ENCODE measurements at regions not wholly inside any gene's neighbourhood (a gene's known extent, or its start where the extent isn't known, plus 50 kb on each side); places are given as distances from the start of the nearest gene placed in this dataset.

DNA sequence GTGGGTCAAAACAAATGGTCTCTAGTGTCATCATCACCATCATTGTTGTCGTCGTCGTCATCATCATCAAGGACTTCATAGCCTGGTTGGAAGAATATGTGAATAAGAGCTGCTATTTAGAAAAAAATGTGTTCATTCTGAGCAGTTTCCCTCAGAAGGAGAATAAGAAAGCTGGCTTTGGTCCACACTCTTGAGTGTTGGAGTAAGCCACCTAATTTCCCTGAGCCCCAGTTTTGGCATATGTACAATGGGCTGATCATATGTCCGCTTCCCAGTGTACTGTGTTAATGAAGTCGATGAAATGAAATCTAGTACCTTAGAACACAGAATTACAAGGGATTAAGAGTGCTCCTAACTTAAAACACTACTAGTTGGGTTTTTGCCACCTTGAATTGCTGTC lies 545.5 kb downstream of the CCDC171 start:
- no peaks in the 10 kb centered on the region for H3K4me1 Mint-ChIP-seq
- ChIA-PET POLR2A (no interaction called here), CTCF (no interaction called here)
- no peaks in the 10 kb centered on the region for H3K27me3 Mint-ChIP-seq
- H3K36me3 Mint-ChIP-seq (ENCODE audit: low read depth) = no peaks in the 10 kb centered on the region
- no peak for DNase-seq
- no peak overlapping the region for H3K4me3 Mint-ChIP-seq
- peaks cover 3% of the 10 kb centered on the region for H3K9me3 Mint-ChIP-seq
- no peak overlapping the region for H3K27ac Mint-ChIP-seq

DNA sequence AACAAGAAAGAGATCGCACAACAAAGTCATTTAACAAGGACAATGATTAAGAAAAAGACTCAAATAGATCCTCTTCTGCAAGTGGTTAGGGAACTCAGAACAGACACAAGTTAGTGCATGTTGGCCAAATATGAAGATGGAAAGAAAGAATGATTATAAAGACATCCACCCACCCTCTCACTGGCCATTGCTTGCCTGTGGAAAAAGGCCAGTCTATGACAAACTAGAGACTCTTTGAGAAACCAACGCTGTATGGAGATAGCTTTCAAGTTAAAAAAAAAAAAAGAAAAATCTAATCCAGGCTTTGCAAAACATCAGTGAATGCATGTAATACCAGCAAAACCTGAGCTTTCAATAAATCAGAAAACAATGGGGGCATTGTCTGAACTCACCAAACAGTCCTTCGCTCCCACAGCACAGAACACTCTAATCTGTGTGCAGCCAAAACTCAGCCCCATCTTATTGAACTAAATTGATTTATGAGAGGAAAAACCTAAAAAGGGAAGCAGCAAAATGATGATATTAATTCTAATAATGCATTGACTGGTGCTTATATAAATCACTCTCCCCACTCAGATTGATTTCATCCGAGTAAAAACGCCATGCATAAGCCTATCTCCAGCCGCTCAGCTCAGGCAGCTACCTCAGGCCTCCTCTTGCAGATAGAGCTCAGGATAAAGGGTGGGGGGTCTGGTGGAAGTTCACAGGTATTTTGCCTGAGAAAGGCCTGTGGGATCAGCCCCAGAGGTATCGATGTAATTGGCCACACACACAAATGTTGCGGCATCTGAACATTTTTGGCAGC lies 547.1 kb downstream of the CCDC171 start:
- no peak overlapping the region for H3K27ac Mint-ChIP-seq
- CTCF ChIA-PET = no interaction called here
- POLR2A ChIA-PET = no interaction called here
- H3K27me3 Mint-ChIP-seq = no peaks in the 10 kb centered on the region
- DNase-seq = no peak
- H3K36me3 Mint-ChIP-seq (ENCODE audit: low read depth) = no peaks in the 10 kb centered on the region
- no peaks in the 10 kb centered on the region for H3K9me3 Mint-ChIP-seq
- no peaks in the 10 kb centered on the region for H3K4me1 Mint-ChIP-seq
- H3K4me3 Mint-ChIP-seq = no peak overlapping the region

DNA sequence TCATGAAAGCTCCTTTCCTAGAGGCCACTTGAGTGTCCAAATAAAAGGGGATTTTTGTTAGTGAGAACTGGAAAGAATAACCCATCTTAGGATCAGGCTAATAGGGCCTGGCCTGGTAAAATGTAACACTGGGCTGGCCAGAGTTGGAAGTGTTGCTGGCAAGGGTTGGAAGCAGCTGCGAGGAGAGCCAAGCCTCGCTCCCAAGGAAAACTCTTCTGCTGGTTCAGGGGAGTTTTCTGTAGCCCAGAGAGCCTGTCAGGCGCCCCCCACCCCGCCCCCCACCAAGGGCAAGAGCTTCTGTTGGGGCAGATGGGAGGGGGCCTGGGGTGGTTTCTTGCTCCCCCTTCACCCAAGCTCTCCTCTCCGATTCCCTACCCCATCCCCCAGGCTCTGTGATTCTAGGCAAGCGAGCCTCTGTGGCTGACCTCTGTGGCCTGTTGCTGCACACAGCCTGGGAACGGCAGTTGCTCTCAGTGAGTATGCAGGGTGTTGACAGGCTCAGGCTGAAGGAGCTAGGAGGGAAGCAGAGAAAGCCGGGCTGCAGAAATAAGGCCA lies 547.8 kb downstream of the CCDC171 start:
- no peaks in the 10 kb centered on the region for H3K4me1 Mint-ChIP-seq
- POLR2A ChIA-PET = no interaction called here
- CTCF ChIA-PET = no interaction called here
- no peaks in the 10 kb centered on the region for H3K36me3 Mint-ChIP-seq (ENCODE audit: low read depth)
- H3K4me3 Mint-ChIP-seq = no peak overlapping the region
- DNase-seq = no peak
- no peaks in the 10 kb centered on the region for H3K27me3 Mint-ChIP-seq
- H3K9me3 Mint-ChIP-seq = no peaks in the 10 kb centered on the region
- no peak overlapping the region for H3K27ac Mint-ChIP-seq

DNA sequence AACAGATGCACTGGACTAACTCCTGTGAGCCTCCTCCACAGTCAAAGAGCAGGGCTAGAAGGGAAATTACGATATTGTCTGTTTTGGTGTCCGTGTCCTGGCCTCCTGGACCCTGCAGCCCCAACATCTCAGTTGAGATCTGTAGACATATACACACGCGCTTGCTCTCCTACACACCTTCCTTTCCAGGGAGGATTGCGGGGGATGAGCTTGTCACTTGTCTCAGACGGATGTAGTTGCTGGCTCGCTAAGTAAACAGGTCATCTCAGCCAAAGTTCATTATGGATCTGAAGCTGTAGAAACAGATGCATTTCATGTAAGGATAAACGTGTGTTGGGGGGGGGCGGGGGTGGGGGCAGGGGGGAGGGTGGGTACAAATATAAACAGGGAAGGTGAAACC lies 549.3 kb downstream of the CCDC171 start:
- H3K27me3 Mint-ChIP-seq = no peaks in the 10 kb centered on the region
- no peak overlapping the region for H3K4me3 Mint-ChIP-seq
- H3K27ac Mint-ChIP-seq = no peak overlapping the region
- H3K4me1 Mint-ChIP-seq = no peaks in the 10 kb centered on the region
- no peak for DNase-seq
- no peaks in the 10 kb centered on the region for H3K9me3 Mint-ChIP-seq
- ChIA-PET CTCF (no interaction called here), POLR2A (no interaction called here)
- no peaks in the 10 kb centered on the region for H3K36me3 Mint-ChIP-seq (ENCODE audit: low read depth)

DNA sequence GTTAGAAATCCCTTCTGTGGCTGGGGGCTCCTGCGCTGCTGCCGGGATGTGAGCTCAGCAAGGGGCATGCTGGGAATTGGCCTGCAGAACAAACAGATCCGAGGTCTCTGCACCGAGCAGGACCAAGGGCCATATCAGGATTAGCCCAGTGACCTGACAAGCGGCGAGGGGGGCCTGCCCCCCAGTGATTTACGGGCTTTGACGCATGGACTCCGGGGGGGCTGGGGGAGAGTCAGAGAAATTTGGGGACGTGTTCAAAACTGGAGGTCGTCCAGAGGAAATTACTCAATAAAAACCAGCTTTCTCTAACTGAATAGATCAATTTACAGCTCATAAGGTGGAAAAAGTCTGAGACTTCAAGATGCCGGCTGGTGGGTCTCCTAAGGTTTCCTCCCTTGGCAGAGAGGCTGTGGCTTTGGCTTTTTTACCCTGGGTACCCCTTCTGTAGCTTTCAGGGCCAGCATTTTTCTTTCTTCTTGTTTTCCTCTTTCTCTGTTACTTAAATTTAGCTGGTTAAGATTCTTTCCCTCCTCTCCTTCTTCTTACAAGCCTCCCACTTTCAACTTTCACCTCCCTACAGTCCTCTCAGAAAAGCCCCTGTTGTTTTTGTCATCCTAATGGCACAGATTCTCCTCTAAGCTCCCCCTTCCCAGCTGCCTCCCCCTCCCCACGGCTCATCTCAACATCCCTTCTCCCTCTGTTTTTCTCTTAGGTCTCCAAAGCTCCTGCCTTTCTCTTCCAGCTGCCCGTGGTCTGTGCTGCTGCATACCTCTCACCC lies 551.0 kb downstream of the CCDC171 start:
- ChIA-PET CTCF (no interaction called here), POLR2A (no interaction called here)
- H3K36me3 Mint-ChIP-seq (ENCODE audit: low read depth) = no peaks in the 10 kb centered on the region
- H3K9me3 Mint-ChIP-seq = no peaks in the 10 kb centered on the region
- no peaks in the 10 kb centered on the region for H3K27me3 Mint-ChIP-seq
- H3K4me1 Mint-ChIP-seq = no peaks in the 10 kb centered on the region
- H3K4me3 Mint-ChIP-seq = no peak overlapping the region
- DNase-seq = no peak
- no peak overlapping the region for H3K27ac Mint-ChIP-seq

DNA sequence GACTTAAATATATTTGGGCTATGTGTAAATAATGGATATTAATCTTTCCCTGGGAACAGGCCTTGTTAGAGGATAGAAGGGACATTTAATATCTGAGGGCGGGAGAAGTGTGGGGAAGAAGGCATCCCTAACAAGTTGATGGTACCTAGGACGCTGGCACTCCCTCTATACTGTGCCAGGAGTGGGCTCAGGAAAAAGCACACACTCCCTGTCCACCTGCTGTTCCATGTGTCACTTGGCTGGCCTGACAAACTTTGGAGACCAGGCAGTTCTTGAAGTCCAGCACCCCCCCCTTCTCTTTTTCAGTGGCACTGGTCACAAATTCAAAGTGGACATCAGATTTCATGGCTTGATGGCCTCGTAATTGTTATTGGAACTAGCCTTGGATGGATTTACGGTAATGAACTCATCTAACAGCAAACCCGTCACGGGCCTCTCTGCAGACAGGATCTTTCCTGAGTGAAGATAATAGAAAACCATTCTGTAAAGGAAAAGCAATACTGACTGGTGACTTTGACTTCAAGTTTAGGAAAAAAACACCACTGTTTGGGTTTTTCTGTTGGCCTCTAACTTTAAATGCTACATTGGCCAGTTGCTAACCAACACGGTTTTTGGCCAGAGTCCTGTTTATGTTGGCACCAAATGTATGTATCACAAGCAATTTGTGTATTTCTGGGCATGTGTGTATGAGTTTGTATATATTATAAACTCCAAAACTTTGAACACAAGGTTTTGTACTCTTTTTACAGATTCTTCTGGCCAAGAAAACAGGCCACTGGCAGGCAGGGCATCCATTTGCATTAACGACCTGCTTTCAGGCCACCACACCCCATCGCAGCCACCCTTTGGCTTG lies 552.6 kb downstream of the CCDC171 start:
- Mint-ChIP-seq H3K4me3 (no peak overlapping the region), H3K4me1 (no peaks in the 10 kb centered on the region), H3K27ac (no peak overlapping the region), H3K36me3 (ENCODE audit: low read depth) (no peaks in the 10 kb centered on the region), H3K9me3 (no peaks in the 10 kb centered on the region), H3K27me3 (no peaks in the 10 kb centered on the region)
- DNase-seq = no peak
- ChIA-PET POLR2A (no interaction called here), CTCF (no interaction called here)

DNA sequence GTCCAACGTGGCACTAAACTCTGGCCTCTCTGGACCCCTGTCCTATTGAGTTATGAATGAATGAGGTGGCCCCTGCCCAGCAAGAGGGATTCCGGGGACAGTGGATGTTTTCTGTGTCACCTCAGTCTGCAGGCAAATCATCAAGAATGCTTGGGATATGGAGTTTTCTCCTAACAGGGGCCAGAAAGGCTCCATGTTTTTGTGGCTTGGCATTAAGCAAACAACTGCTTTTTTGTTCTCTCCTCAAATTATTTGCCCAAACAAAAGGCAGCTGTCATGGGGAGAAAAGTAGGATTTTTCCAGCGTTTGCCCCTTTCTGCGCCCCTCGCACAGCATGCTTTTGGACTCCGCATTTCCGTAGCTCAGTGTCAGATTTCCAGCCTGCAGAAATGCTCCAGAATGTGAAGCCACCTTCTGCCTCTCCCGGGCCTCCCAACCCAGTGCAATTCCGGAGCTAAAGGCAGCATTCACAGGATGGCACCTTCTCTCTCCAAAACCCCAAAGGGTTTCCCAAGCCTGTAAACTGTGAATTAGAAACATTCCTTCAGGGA lies 553.3 kb downstream of the CCDC171 start:
- Mint-ChIP-seq H3K4me1 (no peaks in the 10 kb centered on the region), H3K9me3 (no peaks in the 10 kb centered on the region), H3K27ac (no peak overlapping the region), H3K27me3 (no peaks in the 10 kb centered on the region), H3K36me3 (ENCODE audit: low read depth) (no peaks in the 10 kb centered on the region), H3K4me3 (no peak overlapping the region)
- POLR2A ChIA-PET = no interaction called here
- DNase-seq = no peak
- CTCF ChIA-PET = no interaction called here

DNA sequence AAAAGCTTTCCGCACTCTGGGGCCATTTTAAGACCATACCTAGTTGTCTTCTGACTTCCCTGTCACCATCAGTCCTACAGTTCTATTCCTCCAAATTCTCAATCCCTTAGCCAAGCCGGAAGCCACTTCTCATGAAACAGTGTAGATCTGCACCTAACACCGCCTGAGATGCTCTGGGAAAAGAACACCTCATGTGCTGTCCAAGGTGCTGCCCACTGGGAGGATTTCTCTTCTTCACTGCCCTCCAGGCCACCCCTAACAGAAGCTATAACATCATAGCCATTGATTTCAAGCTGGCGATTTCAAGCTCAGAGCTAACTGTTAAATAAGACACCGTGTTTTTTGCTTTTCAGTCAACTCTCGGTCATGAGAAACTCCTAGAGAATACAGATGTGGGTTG lies 559.3 kb downstream of the CCDC171 start:
- H3K9me3 Mint-ChIP-seq = peaks cover 3% of the 10 kb centered on the region
- no peak overlapping the region for H3K4me3 Mint-ChIP-seq
- no peaks in the 10 kb centered on the region for H3K4me1 Mint-ChIP-seq
- no peak for DNase-seq
- no peaks in the 10 kb centered on the region for H3K36me3 Mint-ChIP-seq (ENCODE audit: low read depth)
- POLR2A ChIA-PET = no interaction called here
- no peak overlapping the region for H3K27ac Mint-ChIP-seq
- no peaks in the 10 kb centered on the region for H3K27me3 Mint-ChIP-seq
- CTCF ChIA-PET = no interaction called here

DNA sequence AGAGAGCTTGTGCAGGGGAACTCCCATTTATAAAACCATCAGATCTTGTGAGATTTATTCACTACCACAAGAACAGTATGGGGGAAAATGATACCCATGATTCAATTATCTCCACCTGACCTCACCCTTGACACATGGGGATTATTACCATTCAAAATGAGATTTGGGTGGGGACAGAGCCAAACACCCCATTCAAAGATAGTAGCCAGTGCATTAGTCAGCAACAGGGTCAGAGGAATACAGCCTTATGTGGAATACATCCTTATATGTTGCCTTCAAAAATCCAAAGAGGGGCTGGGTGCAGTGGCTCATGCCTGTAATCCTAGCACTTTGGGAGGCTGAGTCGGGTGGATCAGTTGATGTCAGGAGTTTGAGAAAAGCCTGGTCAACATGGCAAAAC lies 563.2 kb downstream of the CCDC171 start:
- no peaks in the 10 kb centered on the region for H3K27me3 Mint-ChIP-seq
- H3K4me1 Mint-ChIP-seq = no peaks in the 10 kb centered on the region
- H3K36me3 Mint-ChIP-seq (ENCODE audit: low read depth) = no peaks in the 10 kb centered on the region
- ChIA-PET CTCF (no interaction called here), POLR2A (no interaction called here)
- DNase-seq = no peak
- no peak overlapping the region for H3K4me3 Mint-ChIP-seq
- H3K9me3 Mint-ChIP-seq = peaks cover 3% of the 10 kb centered on the region
- no peak overlapping the region for H3K27ac Mint-ChIP-seq

DNA sequence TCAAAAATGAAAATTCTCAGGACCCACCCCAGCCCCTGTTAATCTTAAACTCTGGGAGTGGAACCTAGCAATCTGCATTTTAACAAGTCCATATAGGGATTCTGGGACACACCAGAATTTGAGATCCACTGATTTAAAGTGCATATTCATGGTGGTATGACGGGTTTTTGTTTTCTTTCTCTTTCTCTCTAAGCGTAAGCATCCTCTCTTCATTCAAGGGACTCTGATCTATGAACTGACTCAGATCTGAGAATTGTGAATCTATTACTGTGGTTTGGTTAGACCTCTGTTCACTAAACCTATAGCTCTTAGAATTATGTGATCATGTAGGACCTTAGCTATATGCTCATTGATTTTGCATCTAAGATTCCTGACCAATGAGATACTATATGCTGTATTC lies 565.2 kb downstream of the CCDC171 start:
- ChIA-PET POLR2A (no interaction called here), CTCF (no interaction called here)
- Mint-ChIP-seq H3K27ac (no peak overlapping the region), H3K9me3 (no peaks in the 10 kb centered on the region), H3K36me3 (ENCODE audit: low read depth) (no peaks in the 10 kb centered on the region), H3K4me1 (no peaks in the 10 kb centered on the region), H3K4me3 (no peak overlapping the region), H3K27me3 (no peaks in the 10 kb centered on the region)
- DNase-seq = no peak

DNA sequence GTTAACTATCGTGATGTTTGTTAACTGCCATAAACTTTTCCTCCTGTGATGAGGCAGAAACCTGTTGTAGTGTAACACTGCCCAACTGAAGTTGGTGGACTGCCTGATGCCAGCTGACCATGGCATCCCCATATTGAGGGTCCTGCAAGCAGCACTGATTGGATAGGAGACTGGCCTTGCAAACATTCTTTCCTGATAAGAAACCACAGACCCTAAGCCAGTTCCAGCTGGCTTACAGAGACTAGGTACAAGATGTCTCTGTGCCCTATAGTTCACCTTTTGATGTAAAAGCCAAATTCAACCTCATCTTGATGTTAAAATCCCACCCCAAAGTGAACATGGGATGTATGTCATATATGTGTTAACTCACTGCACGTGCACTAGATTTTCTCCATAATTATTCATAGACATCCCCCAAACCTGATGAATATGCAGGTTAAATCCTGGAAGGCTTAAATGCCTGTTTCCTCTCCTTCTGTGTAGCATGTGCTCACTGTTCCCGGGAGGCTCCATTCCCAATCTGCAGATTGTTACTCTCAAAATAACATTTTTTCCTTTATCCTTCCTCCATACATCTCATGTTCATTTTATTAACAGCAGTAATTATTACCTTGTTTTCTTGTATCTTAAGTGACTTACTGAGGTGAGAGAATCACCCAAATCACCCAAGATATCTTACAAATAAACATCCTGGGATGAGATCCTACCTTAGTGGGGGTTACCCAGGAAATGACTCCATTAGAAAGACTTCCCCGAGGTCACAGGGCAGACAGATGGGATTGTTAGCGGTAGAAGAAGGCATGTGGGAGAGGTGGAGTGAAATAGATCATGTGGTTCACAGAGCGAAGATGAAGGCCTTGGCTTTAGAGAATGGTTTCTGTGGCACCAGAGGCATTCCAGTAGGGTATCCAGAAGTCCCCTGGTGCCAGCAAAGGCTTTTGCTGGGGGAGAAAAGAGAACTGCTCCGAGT lies 566.7 kb downstream of the CCDC171 start:
- DNase-seq = no peak
- Mint-ChIP-seq H3K27me3 (no peaks in the 10 kb centered on the region), H3K27ac (no peak overlapping the region), H3K4me1 (no peaks in the 10 kb centered on the region), H3K36me3 (ENCODE audit: low read depth) (no peaks in the 10 kb centered on the region), H3K9me3 (no peaks in the 10 kb centered on the region), H3K4me3 (no peak overlapping the region)
- POLR2A ChIA-PET = no interaction called here
- CTCF ChIA-PET = no interaction called here

DNA sequence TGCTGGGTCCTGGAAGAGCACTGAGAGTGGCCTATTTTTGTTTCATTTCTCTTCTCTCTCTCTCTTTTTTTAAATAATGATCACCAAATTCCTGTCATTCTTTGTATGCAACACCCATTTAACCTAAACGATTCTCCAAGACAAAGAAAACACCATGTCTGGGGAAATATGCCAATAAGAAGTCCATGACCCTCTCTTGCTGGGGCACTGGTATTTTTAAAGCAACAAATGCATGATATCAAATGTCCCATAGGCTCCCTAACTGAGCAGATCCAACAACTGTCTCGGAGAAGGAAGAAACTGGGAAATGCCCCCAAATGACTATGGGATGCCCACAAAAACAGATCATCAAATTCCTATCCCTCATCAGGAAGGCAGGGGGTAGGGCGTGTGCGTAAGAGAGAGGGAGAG lies 567.4 kb downstream of the CCDC171 start:
- H3K4me3 Mint-ChIP-seq = no peak overlapping the region
- no peaks in the 10 kb centered on the region for H3K4me1 Mint-ChIP-seq
- no peaks in the 10 kb centered on the region for H3K27me3 Mint-ChIP-seq
- POLR2A ChIA-PET = no interaction called here
- no peaks in the 10 kb centered on the region for H3K36me3 Mint-ChIP-seq (ENCODE audit: low read depth)
- no peaks in the 10 kb centered on the region for H3K9me3 Mint-ChIP-seq
- no peak for DNase-seq
- H3K27ac Mint-ChIP-seq = no peak overlapping the region
- CTCF ChIA-PET = no interaction called here

Measured in activated CD4-positive, alpha-beta memory T cell treated with anti-CD3 and anti-CD28 coated beads, Interleukin-2, amount 10 ng/mL, durations not matched to agents 7 days and 5 days (primary cell).